ENCODE measurements at regions not wholly inside any gene's neighbourhood (a gene's known extent, or its start where the extent isn't known, plus 50 kb on each side); places are given as distances from the start of the nearest gene placed in this dataset.

DNA sequence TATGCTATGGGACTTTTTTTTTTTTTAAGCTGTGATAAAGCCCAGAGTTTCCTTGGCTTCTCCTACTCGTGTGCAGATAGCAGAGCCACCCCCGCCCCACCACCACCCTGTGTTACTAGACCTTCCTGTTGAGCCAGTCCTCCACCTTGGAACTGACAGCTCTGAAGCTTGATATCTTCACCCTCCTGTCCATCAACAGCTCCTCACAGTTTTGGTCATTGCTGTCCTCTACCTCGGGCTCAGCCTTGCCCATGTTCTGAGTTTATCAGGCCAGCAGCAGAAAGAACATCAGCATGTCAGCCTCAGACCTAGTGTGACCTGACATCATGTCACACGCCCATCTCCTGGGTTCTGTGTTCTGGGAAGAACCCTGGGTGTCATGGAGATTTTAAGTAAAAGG is 167.1 kb upstream of the RAI14 start:
- DNase-seq = no peak

DNA sequence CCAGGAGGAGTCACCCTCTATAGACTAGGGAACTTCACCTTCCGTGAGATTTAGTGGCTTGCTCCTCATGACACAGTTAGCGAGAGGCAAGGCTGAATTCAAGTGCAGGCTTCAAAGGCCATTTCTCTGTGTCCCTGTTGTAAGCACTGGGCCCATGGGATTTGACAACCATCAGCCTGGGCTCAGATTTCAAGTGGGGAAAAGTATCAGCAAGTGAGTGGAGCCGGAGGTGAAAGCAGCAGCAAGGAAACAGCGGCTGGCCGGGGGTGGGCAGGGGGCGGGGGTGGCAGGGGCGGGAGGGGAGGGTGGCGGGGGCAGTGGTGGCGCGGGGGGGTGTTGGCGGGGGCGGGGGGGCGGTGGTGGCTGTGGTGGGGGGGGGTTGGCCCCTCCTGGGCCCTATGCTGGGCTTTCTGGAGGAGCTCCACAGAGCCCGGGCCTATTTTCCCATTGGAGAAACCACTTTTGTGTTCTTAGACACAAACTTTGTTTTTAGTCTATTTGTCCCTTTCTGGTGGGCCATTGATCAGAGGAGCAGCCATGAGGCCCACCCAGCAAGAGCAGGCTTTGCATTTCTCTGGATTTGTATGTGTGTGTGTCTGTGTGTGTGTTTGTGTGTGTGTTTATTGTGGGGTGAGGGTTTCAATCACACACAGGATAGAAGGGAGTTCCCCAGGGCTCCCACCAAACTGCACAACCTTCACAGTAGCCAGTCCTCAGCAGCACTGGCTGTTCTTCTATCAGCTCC is 165.4 kb upstream of the RAI14 start:
- DNase-seq = peak; percentile 95

DNA sequence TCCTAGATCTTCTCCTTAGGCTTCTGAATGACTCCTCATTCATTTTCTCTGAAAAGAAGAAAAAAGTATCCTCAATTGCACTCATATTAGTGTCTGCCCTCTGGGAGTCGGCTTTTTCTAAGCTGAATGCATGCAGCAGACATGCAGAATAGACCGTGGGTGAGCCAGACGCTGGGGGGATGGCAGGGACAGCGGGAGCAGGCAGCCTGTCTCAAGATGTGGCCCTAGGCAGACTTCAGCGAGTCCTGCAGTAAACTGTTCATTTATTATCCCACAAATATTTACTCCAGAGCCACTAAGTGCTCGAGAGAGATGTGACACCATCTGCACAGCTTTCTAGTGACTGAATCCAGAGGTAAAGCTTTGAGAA is 164.9 kb upstream of the RAI14 start:
- DNase-seq = peak; percentile 71

DNA sequence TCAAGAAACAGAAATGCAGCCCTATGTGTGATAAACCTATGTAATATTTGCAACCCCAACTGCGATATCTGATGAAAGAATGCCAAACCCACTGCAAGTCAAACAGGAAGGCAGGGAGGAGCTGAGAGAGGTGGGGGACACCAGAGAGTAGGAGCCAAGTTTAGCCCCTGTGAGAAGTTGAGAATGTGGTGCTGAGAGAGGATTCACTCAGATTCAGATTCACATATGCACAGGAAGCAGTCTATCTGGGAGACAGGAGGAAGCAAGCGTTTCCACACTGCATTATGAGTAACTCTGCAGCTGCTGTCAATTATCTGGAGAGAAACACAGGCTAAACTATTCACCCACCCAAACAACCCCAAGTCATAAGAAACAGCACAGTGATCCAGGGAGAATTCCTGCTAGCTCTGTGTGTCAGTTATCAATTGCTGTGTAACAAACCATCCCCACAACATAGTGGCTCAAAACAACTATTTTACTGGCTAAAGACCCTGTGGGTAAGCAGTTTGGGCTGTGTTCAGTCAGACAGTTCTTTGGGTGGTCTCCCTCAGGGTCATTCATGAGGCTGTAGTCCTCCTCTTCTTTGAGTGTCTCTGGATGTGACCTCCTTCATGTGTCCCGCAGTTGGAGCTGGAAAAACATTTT is 161.9 kb upstream of the RAI14 start:
- DNase-seq = no peak

DNA sequence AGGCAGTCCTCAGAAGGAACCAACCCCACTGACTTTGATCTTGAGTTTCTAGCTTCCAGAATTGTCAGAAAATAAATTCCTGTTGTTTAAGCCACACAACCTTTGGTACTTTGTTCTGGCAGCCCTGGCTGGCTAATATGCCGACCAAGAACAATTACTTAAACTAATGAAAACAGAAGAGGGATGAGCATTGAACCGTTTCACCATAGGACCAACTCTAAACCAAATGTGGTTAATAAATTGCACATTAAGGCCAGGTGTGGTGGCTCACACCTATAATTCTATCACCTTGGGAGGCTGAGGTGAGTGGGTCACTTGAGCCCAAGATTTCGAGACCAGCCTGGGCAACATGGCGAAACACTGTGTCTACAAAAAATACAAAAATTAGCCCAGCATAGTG is 160.9 kb upstream of the RAI14 start:
- no peak for DNase-seq

DNA sequence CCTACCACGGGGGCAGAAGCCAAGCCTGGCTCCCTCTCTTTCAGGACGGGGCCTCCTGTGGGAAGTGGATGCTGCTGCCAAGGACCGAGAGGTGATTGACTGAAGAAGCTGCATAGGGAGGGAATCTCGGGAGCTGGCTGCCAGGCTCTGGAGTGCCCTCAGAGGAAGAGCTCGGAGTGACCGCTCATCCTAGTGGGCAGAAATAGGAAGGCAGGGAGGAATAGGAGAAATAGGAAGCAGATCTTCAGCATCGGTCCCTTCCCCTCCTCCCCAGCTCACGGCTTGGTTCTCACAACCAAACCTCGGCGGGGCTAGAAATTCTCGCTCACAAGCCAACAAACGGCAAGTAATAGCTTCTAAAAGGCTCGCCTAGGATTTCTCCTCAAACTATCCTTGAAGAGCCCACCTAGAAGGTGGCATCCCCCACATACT is 159.9 kb upstream of the RAI14 start:
- no peak for DNase-seq

DNA sequence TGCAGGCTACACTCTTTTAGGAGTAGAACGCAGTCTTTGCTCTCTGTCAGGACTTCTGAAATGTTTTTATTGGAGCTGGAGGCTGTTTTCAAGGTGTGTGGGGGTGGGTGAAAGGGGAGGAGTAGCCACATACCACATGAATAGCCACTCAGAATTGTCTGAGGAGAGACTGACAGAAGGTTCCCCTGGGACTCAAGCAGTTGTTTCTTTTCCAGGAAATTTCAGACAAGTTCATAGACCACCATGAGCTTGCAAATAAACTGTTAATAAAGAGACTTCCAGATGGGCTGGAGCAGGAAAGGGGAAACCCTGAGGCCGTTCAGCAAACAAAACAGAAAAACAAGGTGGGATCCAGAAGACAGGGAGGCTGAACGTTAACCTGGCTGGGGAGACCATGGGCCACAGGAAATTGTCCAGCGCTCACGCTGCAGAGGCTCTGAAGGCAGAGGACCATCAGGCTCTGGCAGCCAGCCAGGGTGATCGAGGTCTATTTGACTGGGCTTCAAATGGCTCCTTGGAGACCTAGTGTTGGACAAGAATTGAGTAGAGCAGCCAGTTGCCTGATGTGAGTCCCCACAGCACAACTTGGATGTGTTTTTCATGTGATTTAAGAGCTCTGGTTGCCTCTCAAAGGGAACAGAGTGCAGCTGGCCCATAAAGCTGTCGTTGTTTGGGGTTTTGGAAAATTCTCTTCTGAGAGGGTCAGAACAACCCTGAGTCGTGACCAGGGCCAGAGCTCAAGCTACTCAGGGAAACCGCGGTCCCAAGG is 159.2 kb upstream of the RAI14 start:
- no peak for DNase-seq

DNA sequence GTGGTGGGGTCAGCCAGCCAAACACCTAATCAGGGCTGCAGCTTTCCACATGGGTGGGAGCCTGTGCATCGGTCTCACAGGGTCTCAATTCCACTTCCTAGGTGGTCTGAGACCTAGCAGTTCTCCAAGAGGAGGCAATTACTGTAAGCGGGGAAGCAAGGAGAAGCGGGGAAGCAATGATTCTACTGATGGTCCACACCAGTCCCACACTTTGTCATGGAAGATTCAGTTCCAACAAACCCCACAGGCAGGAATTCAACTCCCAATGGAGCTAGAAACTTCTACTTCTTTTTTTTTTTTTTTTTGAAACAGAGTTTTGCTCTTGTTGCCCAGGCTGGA is 158.7 kb upstream of the RAI14 start:
- DNase-seq = no peak

DNA sequence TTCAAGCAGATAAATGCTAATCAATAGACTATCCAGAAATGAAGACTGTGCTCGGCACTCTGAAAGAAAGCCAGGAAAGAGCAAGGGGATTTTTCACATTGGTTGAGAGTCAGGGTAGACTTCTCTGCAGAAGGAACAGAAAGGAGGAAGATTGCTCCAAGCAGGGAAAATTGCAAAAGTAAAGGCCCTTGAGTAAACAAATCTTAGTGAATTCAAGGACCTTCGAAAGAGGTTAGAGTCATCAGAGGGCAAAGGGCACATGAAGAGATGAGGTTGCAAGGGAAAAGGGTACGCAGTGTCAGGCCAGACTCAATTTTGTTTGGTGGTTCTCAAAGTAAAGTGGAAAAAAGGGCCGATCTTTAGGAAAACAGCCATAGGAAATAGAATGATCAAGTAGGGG is 157.6 kb upstream of the RAI14 start:
- no peak for DNase-seq

DNA sequence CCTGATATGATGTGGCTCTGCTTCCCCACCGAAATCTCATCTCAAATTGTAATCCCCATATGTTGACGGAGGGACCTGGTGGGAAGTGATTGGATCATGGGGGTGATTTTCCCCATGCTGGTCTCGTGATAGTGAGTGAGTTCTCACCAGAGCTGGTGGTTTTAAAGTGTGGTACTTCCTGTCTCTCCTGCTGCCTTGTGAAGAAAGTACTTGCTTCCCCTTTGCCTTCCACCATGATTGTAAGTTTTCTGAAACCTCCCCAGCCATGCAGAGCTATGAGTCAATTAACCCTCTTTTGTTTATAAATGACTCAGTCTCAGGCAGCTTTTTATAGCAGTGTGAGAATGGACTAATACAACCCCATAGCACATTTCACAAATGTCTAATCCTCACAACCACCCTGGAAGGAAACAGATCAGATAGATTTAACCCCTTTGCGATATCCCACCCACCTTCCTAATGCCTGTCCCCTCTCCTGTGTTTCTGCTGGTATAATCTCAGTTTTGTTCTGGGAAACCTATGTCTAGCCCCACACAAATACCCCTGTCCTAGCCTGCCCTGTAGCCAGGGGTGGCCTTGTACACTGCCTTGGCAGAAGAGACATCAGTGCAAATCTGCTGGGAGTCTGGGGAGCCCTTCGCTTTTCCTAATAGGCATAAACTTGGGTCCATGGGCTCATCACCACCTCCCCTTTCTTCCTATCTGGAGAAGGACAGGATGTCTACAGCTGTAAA is 157.0 kb upstream of the RAI14 start:
- DNase-seq = no peak

DNA sequence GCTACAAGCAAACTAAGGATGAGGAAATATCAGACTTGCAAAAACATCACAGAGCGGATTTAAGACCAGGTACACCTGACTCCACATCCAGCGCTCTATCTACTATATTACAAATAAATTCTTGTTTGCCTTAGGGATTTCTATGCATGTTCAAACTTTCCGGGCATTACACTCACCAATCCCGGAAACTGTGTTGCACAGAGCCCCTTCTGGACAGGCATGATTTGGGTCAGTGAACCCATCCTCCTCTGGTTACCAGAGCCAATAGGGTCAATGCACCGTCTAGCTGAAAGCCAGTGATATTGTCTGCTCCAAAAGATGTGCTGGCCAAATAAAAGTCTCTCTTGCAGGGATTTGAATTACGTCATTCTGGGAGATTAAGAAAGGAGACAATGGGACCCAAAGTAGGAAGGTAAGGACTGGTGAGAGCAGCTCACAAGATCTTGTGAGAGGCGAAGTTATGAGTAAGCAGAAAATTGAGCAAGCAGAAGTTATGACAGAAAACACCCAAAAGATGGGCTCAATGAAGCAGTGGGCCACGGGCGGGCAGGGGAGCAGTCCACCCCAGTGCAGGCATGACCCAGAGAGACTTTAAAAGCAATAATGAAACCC is 155.8 kb upstream of the RAI14 start:
- DNase-seq = no peak

DNA sequence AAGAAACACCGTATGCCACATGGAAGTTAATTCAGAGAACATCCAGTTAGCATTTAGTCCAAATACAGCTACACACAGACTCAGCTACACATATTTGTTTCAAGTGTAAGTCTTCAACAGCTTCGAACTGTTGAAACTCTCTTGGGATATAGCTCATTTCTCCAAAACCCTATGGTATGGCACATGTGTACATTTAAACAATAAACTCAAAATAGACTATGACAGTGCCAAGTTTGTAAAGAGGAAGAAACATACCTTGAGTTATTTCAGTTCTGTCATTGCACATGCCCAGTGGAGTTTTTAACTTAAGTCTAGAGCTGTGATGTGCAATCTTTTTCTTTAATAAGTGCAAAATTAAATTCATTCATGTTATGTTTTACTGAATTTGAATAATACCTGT is 155.1 kb upstream of the RAI14 start:
- no peak for DNase-seq

DNA sequence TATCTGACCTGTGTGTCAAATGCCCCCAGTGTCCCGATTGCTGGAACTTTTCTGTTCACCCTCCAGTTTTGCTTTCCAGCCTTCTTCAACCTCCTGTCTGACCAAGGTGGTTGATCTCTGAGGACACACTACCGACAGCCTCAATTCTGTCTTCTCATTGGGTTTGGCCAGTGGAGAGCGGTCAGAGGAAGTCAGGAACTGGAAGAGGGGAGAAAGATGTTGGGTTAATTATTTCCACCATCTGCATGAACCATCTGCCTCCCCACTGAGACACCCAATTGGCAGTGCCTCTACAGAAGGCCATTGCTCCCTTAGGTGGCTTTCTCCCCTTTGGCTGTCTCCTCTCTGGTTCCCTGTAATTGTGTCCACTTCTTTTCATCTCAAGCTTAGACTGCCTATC is 154.3 kb upstream of the RAI14 start:
- DNase-seq = no peak

DNA sequence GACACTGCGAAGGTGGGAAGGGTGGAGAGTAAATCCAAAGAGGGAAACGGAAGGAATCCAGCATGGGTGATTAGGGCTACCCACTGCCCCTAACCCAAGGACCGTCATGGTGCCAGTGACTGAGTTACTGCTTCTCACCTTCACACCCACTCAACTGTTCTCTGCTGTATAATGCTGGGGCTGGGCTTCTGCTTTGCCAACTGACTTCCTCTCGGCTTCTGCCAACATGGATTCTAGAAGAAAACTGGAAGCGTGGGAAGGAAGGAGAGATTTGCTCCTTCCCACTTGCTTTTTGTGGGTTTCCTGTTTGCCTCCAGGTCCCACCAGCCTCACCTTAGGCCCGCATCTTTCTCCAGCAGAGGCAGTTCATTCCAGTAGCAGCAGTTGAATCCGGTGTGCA is 153.5 kb upstream of the RAI14 start:
- no peak for DNase-seq

DNA sequence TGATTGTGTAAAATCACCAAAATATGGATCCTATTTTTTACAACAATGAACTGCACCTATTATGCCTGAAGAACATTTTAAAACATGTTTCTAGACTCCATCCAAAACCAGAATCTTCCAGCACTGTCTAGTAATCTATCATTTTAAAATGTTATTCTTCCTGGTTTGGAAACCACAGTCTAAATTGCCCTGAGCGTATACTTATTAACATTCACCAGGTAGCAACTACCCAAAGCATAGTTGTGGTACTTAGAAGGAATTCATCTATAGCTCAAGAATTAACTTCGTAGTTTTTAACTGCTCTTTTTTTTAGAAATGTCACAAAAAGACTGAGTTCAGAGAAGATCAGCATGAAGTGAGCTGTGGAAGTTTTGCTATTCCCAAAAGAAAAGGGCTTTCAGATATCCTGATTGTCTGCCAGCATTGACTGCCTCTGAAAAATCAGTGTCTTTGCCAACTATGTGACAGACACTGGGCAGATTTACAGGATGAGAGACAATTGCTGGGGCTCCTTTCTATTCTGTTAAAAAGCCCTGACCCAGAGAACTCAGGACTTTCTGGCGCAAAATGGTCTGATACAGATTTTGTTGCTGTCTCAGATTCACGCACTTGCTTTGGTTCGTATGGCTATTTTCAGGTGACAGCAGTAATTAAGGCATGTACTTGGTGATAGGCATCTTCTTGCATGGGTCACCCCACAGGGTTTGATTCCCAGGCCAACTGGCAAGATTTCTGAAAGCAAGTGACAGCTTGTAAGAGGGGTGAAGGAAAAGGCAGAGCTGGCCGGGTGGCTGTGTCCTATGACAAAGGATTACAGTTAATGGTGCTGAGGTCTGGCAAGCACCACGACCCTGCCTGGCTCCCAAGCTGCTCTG is 152.5 kb upstream of the RAI14 start:
- DNase-seq = no peak

DNA sequence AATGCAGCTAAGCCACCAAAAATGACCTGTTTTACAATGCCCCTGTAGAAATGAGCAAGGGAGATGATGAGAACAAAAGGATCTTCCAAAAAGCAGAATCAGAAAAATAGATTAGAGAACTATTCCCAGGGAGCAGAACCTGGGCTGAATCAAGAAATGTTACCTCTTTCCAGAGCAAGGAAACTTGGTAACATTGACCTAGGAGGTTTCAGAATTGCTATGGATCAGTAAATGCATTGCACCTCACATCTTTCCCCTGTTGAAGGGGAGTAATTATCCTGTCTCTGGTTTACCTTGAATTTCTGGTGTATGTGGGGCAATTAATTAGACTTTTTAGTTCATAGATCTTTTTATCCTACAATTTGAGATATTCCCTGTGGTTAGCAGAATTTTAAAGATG is 151.2 kb upstream of the RAI14 start:
- no peak for DNase-seq

DNA sequence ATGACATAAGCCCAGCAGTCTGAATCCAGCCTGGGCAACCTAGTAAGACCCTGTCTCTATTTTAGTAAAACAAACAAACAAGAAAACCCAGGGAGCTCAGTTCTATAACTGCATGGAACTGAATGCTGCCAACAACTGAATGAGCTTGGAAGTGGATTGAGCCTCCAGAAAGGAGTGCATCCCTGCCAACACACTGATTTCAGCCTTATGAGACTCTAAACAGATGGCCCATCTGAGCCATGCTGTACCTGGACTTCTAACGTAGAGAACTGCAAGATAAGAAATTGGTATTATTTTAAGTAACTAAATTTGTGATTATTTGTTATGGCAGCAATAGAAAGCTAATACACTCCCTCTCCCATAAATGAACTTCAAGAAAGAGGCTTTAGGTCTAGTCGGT is 150.4 kb upstream of the RAI14 start:
- DNase-seq = no peak

DNA sequence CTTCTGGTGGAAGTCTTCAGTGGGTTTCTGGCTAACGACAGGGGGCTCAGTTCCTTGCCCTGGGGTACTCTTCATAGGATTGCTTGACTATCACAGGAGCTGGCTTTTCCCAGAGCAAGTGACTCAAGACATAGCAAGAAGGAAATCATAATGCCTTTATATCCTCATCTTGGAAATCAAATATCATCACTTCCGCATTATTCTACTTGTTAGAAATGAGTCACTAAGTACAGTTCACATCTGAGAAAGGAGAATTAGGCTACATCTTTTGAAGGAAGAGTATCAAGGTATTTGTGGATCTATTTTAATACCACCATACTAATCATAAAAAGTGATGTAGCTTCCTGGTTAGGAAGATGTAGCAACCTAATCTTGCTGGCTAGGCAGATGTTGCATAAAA is 148.2 kb upstream of the RAI14 start:
- no peak for DNase-seq

DNA sequence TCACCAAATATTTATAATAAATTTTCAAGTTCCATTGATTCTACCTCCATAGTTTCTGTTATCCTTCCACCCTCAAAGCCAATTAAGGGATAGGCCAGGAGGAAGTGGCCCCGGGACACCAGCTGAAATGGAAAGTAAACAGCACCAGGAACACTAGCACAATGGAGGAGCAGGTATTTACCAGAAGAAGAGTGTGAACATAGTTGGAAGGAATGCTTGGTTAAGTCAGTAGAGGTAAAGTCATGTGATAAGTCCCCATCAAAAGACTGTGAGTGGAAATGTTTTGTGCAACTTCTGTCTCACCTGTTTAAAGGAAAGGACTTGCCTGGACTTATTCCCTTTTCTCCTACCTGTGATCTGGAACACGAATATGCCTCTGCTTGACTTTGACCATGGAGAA is 146.7 kb upstream of the RAI14 start:
- no peak for DNase-seq

DNA sequence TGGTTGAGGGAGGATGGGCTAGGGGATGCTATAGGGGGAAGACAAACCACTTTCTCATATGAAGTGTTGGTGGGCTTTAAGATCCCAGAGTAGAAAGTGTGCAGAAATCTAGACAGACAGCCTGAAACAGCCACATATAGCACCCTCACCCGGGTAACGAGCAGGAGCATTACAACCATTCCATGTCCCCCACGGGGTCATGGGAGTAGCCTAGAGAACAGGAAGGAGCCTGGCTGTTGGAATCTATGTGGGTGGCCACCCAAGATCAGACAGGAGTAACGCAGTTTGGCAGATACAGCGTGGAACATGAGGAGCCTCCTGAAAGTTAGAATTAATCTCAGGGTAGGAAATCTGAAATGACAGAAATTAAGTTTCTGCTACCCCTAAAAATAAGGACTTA is 146.1 kb upstream of the RAI14 start:
- DNase-seq = no peak

DNA sequence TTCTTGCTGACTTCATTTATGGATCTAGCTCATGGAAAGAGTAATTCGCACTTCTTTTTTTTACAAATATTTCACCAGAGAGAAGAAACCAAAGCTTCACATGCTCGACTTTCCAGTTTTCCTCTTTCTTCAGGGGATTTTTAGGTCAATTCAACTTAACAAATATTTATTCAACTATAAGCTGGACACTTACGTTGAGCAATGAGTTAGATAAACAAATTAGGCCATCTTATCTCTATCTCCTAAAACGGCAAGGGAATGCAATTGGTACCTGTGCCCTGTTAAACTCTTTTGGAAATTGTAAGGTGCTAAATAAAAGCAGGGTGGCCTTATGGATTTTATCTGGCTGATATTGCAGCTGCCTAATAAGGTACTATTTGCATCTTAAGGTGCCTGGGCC is 145.1 kb upstream of the RAI14 start:
- DNase-seq = no peak

DNA sequence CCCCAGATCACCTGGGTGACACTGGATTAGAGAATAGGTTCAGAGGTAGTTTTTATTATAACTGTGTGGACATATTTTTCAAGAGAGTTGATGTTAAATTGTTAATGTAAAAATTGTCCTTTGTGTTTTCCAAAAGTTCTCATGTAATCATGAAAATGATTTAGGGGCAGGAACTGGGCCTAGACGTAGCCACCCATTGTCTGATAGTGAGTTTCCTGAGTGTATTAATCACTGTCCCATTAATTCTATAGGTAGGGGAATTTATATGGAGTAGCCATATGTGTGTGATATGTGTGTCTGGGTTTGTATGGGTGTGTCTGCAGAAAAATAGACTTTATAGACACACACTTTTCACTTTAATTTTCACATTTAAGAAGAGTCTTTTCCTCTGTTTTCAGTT is 144.6 kb upstream of the RAI14 start:
- no peak for DNase-seq

All from NCI-H524 treated with DMSO at 0.1 percent for 48 hours (cell line).